ENCODE measurements at regions not wholly inside any gene's neighbourhood (a gene's known extent, or its start where the extent isn't known, plus 50 kb on each side); places are given as distances from the start of the nearest gene placed in this dataset.

- TF ChIP-seq YY1 (IDR thresholded peaks at IDR 0.05; ENCODE audit: low read depth) (no peak), FOXM1 (IDR thresholded peaks at IDR 0.05; ENCODE audit: borderline replicate concordance, low read depth) (no peak), RAD21 (IDR thresholded peaks at IDR 0.05; ENCODE audit: low read depth) (no peak), ZBTB7A (IDR thresholded peaks at IDR 0.05; ENCODE audit: low read depth) (no peak), CEBPB (IDR thresholded peaks at IDR 0.05) (no peak), REST (IDR thresholded peaks at IDR 0.05; ENCODE audit: low read depth) (no peak), USF1 (IDR thresholded peaks at IDR 0.05) (no peak), TCF12 (IDR thresholded peaks at IDR 0.05; ENCODE audit: low read depth) (no peak), EGR1 (IDR thresholded peaks at IDR 0.05) (no peak), TAF1 (IDR thresholded peaks at IDR 0.05; ENCODE audit: low read depth) (no peak), CREB1 (IDR thresholded peaks at IDR 0.05; ENCODE audit: low read depth) (no peak), NFIC (IDR thresholded peaks at IDR 0.05) (no peak), TEAD4 (IDR thresholded peaks at IDR 0.05) (no peak), EP300 (IDR thresholded peaks at IDR 0.05; ENCODE audit: borderline replicate concordance) (no peak)
Measured at GRCh38 chr16:5922686-5923085, 825.1 kb upstream of the EEF2KMT start.

- TF ChIP-seq EGR1 (IDR thresholded peaks at IDR 0.05) (no peak), USF1 (IDR thresholded peaks at IDR 0.05) (no peak), REST (IDR thresholded peaks at IDR 0.05; ENCODE audit: low read depth) (no peak), NFIC (IDR thresholded peaks at IDR 0.05) (no peak), RAD21 (IDR thresholded peaks at IDR 0.05; ENCODE audit: low read depth) (no peak; the same call in 1 of the 2 replicates), YY1 (IDR thresholded peaks at IDR 0.05; ENCODE audit: low read depth) (no peak), TEAD4 (IDR thresholded peaks at IDR 0.05) (no peak), CEBPB (IDR thresholded peaks at IDR 0.05) (no peak), FOXM1 (IDR thresholded peaks at IDR 0.05; ENCODE audit: borderline replicate concordance, low read depth) (no peak), CREB1 (IDR thresholded peaks at IDR 0.05; ENCODE audit: low read depth) (no peak), ZBTB7A (IDR thresholded peaks at IDR 0.05; ENCODE audit: low read depth) (no peak), EP300 (IDR thresholded peaks at IDR 0.05; ENCODE audit: borderline replicate concordance) (no peak), TAF1 (IDR thresholded peaks at IDR 0.05; ENCODE audit: low read depth) (no peak), TCF12 (IDR thresholded peaks at IDR 0.05; ENCODE audit: low read depth) (no peak), MAX (IDR thresholded peaks at IDR 0.05) (no peak)
Measured at GRCh38 chr16:5918567-5919130, 821.1 kb upstream of the EEF2KMT start.

- TF ChIP-seq TCF12 (IDR thresholded peaks at IDR 0.05; ENCODE audit: low read depth), result no peak
- no peak for TF ChIP-seq MAX (IDR thresholded peaks at IDR 0.05)
- TF ChIP-seq USF1 (IDR thresholded peaks at IDR 0.05), result no peak
- TF ChIP-seq YY1 (IDR thresholded peaks at IDR 0.05; ENCODE audit: low read depth), result no peak
Measured at GRCh38 chr16:5917436-5918195, 820.0 kb upstream of the EEF2KMT start.

- TF ChIP-seq USF1 (IDR thresholded peaks at IDR 0.05) (no peak), CEBPB (IDR thresholded peaks at IDR 0.05) (no peak), TAF1 (IDR thresholded peaks at IDR 0.05; ENCODE audit: low read depth) (no peak), REST (IDR thresholded peaks at IDR 0.05; ENCODE audit: low read depth) (no peak), TEAD4 (IDR thresholded peaks at IDR 0.05) (no peak), NFIC (IDR thresholded peaks at IDR 0.05) (no peak), MAX (IDR thresholded peaks at IDR 0.05) (no peak), TCF12 (IDR thresholded peaks at IDR 0.05; ENCODE audit: low read depth) (no peak), YY1 (IDR thresholded peaks at IDR 0.05; ENCODE audit: low read depth) (no peak), EGR1 (IDR thresholded peaks at IDR 0.05) (no peak), CREB1 (IDR thresholded peaks at IDR 0.05; ENCODE audit: low read depth) (no peak), RAD21 (IDR thresholded peaks at IDR 0.05; ENCODE audit: low read depth) (no peak), ZBTB7A (IDR thresholded peaks at IDR 0.05; ENCODE audit: low read depth) (no peak), EP300 (IDR thresholded peaks at IDR 0.05; ENCODE audit: borderline replicate concordance) (no peak), FOXM1 (IDR thresholded peaks at IDR 0.05; ENCODE audit: borderline replicate concordance, low read depth) (no peak)
Measured at GRCh38 chr16:5916711-5917191, 819.2 kb upstream of the EEF2KMT start.

Measured in Ishikawa (cell line).